Loucy (cell line): ENCODE measurements at regions not wholly inside any gene's neighbourhood (a gene's known extent, or its start where the extent isn't known, plus 50 kb on each side); places are given as distances from the start of the nearest gene placed in this dataset.
"Not testable (repeated sequence)": the region's sequence is repeated elsewhere in the genome, so short reads cannot be mapped to it uniquely, and the experiment has no call there.

ENCODE experiments used
- H2AFZ ChIP-seq: fragments of 200-600 bp; sonication (generic); 2 replicates; pipeline ENCODE4 v1.6.0; 2016; ENCODE audit warnings: antibody characterized with exemption, mild to moderate bottlenecking, low read length, moderate library complexity
- H3F3A ChIP-seq: fragments of 200-600 bp; 2 replicates; pipeline ENCODE4 v1.6.0; 2016; ENCODE audit warnings: antibody characterized with exemption, low read depth, mild to moderate bottlenecking
- H3K27me3 ChIP-seq: fragments of 200-600 bp; sonication (generic); 2 replicates; pipeline ENCODE4 v1.6.1; 2014; ENCODE audit warnings: low read length, mild to moderate bottlenecking; ENCODE audit not compliant: insufficient read depth, poor library complexity, severe bottlenecking
- H3K36me3 ChIP-seq: fragments of 200-600 bp; sonication (generic); 2 replicates; pipeline ENCODE4 v1.6.1; 2016; ENCODE audit warnings: low read length; ENCODE audit not compliant: insufficient read depth
- H3K4me1 ChIP-seq: fragments of 200-600 bp; sonication (generic); 2 replicates; pipeline ENCODE4 v1.5.1; 2014; ENCODE audit warnings: low read length, mild to moderate bottlenecking; ENCODE audit not compliant: insufficient read depth, poor library complexity, severe bottlenecking
- H3K4me2 ChIP-seq: fragments of 200-600 bp; sonication (generic); 2 replicates; pipeline ENCODE4 v1.6.0; 2014; ENCODE audit warnings: antibody characterized with exemption, low read length, low read depth, mild to moderate bottlenecking; ENCODE audit not compliant: poor library complexity, severe bottlenecking
- H3K4me3 ChIP-seq: fragments of 200-600 bp; sonication (generic); 2 replicates; pipeline ENCODE4 v1.5.1; 2014; ENCODE audit warnings: low read length, mild to moderate bottlenecking, mixed read lengths; ENCODE audit not compliant: poor library complexity, severe bottlenecking
- H3K79me2 ChIP-seq: fragments of 200-600 bp; sonication (generic); 2 replicates; pipeline ENCODE4 v1.6.1; 2014; ENCODE audit warnings: low read length; ENCODE audit not compliant: insufficient read depth
- H3K9ac ChIP-seq: fragments of 200-600 bp; sonication (generic); 2 replicates; pipeline ENCODE4 v1.6.0; 2014; ENCODE audit warnings: mild to moderate bottlenecking, low read depth, low read length, moderate library complexity; ENCODE audit not compliant: poor library complexity, severe bottlenecking
- H3K9me2 ChIP-seq: fragments of 200-600 bp; sonication (generic); replicated peaks from 2 replicates; pipeline ENCODE4 v1.6.1; 2016; ENCODE audit warnings: low read depth, low read length, mixed read lengths
- H3K9me3 ChIP-seq: fragments of 200-600 bp; sonication (generic); 2 replicates; pipeline ENCODE4 v1.6.1; 2014; ENCODE audit warnings: mild to moderate bottlenecking, antibody characterized with exemption, low read length, low read depth; ENCODE audit not compliant: insufficient read depth
- H4K20me1 ChIP-seq: fragments of 200-600 bp; sonication (generic); 2 replicates; pipeline ENCODE4 v1.6.0; 2014; ENCODE audit warnings: antibody characterized with exemption, low read length, mild to moderate bottlenecking; ENCODE audit not compliant: insufficient read depth, poor library complexity, severe bottlenecking
- EZH2phosphoT487 ChIP-seq: fragments of 200-600 bp; IDR thresholded peaks from 2 replicates; pipeline ENCODE4 v1.6.1; 2018; ENCODE audit warnings: antibody characterized with exemption, mild to moderate bottlenecking, moderate library complexity, borderline replicate concordance
- TF ChIP-seq, protein P1 (sequence below): fragments of 200-600 bp; sonication (generic); conservative IDR thresholded peaks from 2 replicates; pipeline ENCODE4 v1.5.1; 2014; ENCODE audit warnings: mild to moderate bottlenecking, antibody characterized with exemption, low read length

DNA sequence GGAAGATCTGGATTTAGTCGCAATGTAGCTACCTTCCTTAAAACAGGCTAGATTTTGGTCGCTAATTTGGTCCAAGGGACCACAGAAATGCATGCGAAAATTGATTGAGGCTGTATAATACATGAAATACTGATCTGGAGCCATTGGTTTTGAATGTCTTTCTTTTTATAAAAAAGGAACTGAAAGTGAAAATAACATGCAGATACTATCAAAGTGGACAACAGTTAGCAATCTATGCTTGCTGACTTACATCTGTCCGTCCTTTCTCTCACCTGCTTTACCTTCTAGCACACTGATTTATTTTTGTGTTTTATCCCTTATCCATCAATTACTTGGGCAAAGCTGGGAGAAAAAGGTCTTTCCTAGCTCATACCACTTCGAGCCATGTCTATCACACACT, 1459.8 kb upstream of the ACVR2A start:
- Histone ChIP-seq H2AFZ (no peak overlapping the region), H3K4me3 (no peak overlapping the region), H3K9ac (no peak overlapping the region), H3K36me3 (no peaks in the 10 kb centered on the region), H3K9me2 (no peaks in the 10 kb centered on the region; the same call in 1 of the 2 replicates), H3K9me3 (no peaks in the 10 kb centered on the region), H3F3A (no peaks in the 10 kb centered on the region), H4K20me1 (no peaks in the 10 kb centered on the region), H3K4me2 (no peak overlapping the region), H3K79me2 (no peaks in the 10 kb centered on the region), H3K27me3 (no peaks in the 10 kb centered on the region), H3K4me1 (no peaks in the 10 kb centered on the region)
- TF ChIP-seq, protein P1, sequence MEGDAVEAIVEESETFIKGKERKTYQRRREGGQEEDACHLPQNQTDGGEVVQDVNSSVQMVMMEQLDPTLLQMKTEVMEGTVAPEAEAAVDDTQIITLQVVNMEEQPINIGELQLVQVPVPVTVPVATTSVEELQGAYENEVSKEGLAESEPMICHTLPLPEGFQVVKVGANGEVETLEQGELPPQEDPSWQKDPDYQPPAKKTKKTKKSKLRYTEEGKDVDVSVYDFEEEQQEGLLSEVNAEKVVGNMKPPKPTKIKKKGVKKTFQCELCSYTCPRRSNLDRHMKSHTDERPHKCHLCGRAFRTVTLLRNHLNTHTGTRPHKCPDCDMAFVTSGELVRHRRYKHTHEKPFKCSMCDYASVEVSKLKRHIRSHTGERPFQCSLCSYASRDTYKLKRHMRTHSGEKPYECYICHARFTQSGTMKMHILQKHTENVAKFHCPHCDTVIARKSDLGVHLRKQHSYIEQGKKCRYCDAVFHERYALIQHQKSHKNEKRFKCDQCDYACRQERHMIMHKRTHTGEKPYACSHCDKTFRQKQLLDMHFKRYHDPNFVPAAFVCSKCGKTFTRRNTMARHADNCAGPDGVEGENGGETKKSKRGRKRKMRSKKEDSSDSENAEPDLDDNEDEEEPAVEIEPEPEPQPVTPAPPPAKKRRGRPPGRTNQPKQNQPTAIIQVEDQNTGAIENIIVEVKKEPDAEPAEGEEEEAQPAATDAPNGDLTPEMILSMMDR, result no peak
- TF ChIP-seq EZH2phosphoT487, result no peak

DNA sequence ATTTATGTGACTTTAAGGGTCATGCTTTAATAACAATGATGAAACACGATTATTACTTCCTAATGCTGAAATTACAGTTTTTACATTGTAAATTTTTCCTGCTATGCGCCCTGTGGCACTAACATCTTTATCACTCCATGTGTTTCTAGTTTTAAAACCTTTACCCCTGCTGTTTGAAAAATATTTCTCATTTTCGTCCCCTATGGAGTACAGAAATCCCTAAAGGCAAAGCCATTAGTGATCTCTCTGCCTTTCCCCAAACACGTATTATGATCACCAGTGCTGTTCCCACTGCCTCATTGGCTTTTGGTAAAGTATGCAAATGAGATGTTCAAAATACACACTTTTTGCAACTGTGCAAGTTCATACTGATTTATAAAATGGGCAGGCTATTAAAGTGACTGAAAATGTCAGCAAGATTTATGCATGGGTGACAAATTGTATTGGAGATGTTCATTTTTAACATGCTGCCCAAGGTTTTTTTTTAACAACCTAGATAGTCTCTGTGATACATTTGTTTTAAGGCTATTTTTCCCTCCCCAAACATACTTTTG, 1468.2 kb upstream of the ACVR2A start:
- Histone ChIP-seq H2AFZ (no peak overlapping the region), H3K9me2 (no peaks in the 10 kb centered on the region), H3K4me3 (no peak overlapping the region), H3K79me2 (no peaks in the 10 kb centered on the region), H3F3A (no peaks in the 10 kb centered on the region), H3K9ac (no peak overlapping the region), H3K27me3 (no peaks in the 10 kb centered on the region), H3K4me1 (no peaks in the 10 kb centered on the region), H3K4me2 (no peak overlapping the region), H4K20me1 (no peaks in the 10 kb centered on the region), H3K36me3 (no peaks in the 10 kb centered on the region), H3K9me3 (no peaks in the 10 kb centered on the region)
- no peak for TF ChIP-seq EZH2phosphoT487
- TF ChIP-seq, protein P1, result no peak

DNA sequence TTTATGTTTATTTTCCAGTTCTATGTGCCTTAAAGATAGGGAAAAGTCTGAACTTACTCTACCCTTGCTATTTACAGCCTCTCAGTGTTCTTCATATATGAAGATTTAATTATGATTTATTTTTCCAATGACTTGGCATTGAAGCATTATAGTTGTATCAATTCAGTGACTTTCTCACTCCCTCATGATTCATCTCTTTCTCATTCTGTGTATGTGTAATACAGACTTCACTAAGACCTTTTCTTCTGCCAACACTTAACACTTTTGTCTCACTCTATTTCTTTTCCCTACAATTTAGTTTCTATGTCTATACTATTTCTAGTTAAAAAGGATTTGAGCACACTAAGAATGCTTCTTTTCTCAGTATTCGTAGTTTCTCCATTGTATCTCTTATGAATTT, 1470.3 kb upstream of the ACVR2A start:
- Histone ChIP-seq H3K27me3 (no peaks in the 10 kb centered on the region), H3K79me2 (no peaks in the 10 kb centered on the region), H3K36me3 (no peaks in the 10 kb centered on the region), H3F3A (no peaks in the 10 kb centered on the region), H3K4me2 (no peak overlapping the region), H3K4me3 (no peak overlapping the region), H3K9me3 (no peaks in the 10 kb centered on the region), H2AFZ (no peak overlapping the region), H3K4me1 (no peaks in the 10 kb centered on the region), H4K20me1 (no peaks in the 10 kb centered on the region), H3K9me2 (no peaks in the 10 kb centered on the region), H3K9ac (no peak overlapping the region)
- TF ChIP-seq, protein P1, result no peak
- no peak for TF ChIP-seq EZH2phosphoT487

DNA sequence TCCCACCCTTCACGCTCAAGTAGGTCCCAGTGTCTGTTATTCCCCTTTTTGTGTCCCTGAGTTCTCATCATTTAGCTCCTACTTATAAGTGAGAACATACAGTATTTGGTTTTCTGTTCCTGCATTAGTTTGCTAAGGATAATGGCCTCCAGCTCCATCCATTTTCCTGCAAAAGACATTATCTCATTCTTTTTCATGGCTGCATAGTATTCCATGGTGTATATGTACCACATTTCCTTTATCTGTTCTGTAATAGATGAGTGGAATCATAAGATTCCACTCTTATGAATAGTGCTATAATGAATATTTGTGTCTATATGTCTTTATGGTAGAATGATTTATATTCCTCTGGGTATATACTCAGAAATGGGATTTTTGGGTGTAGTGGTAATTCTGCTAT, 1473.5 kb upstream of the ACVR2A start:
- not testable (repeated sequence) for H3K9ac ChIP-seq, H3F3A ChIP-seq, H3K9me3 ChIP-seq, H3K79me2 ChIP-seq, H3K4me2 ChIP-seq, H4K20me1 ChIP-seq, H3K4me1 ChIP-seq, H2AFZ ChIP-seq, H3K9me2 ChIP-seq, H3K4me3 ChIP-seq, H3K27me3 ChIP-seq, H3K36me3 ChIP-seq
